ELF-1 (cell line): ENCODE measurements at regions not wholly inside any gene's neighbourhood (a gene's known extent, or its start where the extent isn't known, plus 50 kb on each side); places are given as distances from the start of the nearest gene placed in this dataset.
A peak's percentile ranks its signal among the peaks of the same experiment; 100 is the strongest.
"Not testable (repeated sequence)": the region's sequence is repeated elsewhere in the genome, so short reads cannot be mapped to it uniquely, and the experiment has no call there.

Experiments
- DNase-seq: peaks from one replicate; pipeline ENCODE4 v3.0.0-alpha.2; 2016; ENCODE audit warnings: low read depth, low spot score

DNA sequence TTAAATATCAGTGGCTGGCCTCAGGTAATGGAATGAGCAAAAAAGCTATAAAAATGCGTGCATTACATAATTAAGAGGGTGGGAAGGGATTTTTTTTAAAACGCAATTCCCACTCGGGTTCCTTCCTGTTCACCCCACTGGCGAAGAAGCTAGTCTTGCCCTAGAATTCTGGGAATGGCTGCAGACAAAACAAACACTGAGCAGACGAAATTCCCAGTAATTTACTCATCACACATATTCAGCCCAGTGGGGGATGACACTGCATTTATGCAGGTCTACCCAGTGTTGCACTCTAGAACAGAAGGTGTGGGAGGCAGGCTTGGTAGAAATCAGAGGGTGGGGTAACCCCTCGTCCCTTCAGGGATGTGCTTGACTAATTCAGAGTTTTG is 2695.0 kb upstream of the DEFB115 start:
- peak; percentile 49 for DNase-seq

DNA sequence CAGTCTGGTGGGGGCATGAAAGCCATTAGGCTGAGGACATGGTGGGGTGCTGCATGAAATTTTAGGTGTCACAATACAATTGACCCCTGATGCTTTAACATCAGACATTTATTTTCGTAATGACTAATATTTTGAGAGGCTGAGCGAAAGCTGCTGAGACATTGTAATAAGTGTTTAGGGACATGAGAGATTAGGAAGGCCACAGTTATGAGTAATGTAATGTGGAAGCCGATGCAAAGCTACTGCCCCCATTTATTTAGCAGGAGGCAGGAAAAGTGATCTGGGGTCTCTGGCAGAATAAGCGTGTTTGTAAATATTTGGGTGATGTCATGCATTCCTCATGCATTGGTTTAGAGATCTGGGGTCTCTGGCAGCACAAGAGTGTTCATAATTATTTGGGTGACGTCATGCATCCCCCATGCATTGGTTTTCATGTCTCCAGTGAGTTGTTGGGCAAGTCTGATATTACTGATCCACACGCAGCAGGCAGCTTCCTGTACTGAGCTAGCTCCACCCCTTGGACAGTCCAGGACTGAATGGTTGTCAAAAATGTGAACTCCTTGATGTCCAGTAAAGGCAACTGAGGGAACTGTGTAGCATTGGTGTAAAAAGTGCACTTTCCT is 2694.5 kb upstream of the DEFB115 start:
- DNase-seq: peak; percentile 25

DNA sequence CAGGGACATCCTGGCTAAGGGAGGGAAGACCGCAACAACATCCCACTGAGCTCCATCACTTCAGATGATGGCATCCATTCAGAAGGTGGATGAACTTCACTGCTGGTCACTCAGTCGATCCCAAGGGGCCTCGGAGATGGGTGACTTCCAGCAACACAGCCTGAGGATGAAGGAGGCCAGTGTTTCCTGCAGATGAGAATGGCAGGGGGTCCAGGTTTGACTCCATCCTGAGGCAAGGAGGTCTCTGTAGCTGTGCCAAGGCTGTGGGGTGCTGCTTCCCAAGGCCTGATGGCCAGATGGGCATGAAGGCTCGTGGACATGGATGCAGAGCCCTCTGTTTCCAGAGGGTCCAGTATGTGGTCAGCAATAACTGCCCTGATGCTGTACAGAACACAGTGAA is 2693.4 kb upstream of the DEFB115 start:
- not testable (repeated sequence) for DNase-seq

DNA sequence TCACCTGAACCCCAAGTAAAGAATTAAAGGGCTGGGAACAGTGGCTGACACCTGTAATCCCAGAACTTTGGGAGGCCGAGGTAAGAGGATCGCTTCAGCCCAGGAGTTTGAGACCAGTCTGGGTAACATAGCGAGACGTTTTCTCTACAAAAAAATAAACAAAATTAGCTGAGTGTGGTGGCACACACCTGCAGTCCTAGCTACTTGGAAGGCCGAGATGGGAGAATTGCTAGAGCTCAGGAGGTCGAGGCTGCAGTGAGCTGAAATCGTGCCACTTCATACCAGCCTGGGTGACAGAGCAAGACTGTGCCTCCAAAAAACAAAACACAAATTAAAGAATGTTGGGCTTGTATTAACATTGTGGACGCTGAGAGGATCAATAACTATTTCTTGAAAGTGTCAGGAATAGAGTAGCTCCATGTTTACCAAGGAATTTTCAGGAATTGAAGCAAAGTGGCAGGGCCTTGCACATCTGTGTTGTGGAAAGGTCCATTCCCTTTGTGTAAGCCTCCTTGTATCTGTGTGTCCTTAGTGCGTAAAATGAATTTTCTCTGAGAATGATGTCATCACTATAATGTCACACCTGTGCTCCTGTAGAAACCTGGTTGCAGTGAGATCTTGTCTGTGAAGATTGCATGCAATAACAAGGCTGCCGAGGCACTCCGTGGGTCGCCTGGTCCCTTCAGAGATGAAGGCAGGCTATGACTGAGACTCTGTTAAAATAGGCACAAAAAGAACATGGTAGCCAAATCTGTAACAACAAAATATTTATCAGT is 2692.6 kb upstream of the DEFB115 start:
- DNase-seq: not testable (repeated sequence)

DNA sequence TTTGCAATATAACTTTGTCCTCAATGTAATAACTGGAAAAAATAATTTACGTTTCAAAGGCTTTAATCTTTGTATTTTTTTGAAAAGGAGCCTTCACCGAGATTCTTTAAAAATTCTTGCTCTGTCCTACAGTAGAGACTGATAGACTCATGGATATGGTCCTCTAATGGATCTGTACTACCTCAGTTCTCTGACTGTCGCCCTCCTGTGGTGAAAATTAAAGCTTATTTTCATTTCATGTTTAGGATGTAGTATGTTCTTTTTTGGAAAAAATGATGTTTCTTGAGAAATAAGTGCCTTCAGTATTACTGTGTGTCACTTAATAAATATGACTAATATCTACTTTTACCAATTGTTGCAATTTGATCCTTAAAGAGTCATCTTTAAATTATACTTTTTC is 2681.5 kb upstream of the DEFB115 start:
- not testable (repeated sequence) for DNase-seq

DNA sequence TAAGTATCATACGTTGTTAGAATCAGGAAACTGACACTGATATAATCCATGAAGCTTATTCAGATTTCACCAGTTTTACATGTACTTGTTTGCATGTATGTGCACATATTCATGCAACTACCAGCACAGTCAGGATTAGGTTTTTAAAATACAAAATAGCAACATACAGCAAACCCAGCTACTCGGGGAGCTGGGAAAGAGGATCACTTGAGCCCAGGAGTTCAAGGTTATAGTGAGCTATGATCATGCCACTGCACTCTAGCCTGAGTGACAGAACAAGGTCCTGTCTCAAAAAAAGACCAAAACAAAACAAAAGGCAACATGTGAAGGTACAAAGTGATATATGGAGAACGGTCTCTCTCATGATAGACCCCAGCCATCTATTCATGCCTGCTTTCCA is 2665.8 kb upstream of the DEFB115 start:
- DNase-seq: not testable (repeated sequence)

DNA sequence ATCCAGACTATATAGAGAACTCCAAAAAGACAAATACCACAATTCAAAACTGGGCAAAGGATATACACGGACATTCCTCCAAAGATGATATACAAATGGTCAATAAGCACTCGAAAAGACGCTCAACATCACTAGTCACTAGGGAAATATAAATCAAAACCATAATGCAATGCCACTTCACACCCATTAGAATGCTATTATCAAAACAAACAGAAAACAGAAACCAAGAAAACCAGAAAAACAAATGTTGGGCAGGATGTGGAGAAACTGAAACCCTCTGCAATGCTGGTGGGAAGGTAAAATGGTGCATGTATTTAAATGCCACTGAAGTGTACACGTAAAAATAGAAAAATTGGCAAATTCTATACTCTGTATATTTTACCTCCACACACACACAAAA is 2664.1 kb upstream of the DEFB115 start:
- DNase-seq: not testable (repeated sequence)

DNA sequence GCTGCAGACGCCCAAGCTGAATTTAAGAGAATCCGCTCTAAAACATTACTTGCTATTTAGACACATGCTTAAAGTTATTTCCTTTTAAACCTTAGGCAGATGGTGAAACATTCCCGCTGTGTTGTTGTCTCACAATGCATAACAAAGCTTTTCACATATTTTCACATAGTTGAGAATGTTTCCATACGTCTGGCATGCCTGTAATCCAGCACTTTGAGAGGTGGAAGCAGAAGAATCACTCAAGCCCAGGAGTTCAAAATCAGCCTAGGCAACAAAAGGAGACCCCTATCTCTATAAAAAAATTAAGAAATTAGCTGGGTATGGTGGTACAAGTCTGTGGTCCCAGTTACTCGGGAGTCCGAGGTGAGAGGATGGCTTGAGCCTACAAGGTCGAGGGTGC is 2663.0 kb upstream of the DEFB115 start:
- peak; percentile 9 for DNase-seq

DNA sequence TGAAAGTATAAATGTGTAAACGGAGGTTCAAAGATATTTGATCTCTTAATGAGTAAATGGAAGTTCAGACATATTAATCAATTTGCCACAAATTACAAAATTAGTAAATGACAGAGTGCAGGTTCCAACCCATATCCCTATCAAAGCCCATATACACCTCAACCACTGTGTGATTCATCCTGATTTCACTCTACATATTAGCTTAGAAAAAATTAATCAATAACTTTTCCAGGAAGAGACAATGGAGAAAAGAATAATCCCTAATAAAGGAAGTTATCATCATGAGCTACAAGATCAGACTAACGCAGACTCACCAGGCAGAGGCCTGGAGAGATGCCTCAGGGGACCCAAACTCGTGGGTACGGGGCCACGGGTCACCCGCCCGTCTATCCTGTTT is 2655.5 kb upstream of the DEFB115 start:
- DNase-seq: not testable (repeated sequence)

DNA sequence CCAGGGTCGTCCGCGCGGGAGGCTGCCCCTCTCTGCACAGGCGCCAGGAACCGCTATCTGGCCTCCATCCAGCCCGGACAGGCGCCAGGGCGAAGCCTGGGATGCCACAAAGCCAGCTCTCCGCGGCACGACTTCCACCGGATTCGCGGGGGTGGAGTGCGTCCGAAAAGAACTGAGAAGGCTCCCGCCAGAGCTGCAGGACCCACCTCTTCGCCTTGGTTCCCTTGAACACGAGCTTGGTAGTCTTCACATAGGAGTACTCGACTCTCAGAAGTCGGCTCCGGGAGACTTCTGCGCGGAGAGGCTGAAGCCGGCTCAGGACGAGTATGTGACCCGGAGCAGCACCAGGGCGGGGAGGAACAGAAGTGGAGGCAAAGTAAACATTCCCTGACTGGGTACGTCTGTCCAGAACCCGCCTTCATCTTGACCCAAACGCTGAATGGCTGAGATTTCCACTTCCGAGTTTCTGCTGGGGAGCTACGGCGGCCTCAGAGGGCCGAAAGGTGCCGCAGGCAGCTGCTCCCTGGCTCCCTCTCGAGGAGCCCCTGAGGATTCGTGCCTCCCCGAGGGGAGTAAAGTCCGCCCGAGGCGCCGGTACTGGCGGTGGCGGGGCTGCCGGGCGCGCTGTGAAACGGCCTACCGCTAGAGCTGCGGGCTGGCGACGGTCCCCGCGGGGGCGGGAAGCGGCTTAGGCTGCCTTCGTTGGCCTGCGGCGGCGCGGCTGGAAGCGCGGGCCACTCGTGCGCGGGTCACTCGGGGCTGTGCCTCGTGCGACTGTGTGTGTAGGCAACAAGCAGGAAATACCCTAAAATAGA is 2654.9 kb upstream of the DEFB115 start:
- DNase-seq: peak; percentile 98

DNA sequence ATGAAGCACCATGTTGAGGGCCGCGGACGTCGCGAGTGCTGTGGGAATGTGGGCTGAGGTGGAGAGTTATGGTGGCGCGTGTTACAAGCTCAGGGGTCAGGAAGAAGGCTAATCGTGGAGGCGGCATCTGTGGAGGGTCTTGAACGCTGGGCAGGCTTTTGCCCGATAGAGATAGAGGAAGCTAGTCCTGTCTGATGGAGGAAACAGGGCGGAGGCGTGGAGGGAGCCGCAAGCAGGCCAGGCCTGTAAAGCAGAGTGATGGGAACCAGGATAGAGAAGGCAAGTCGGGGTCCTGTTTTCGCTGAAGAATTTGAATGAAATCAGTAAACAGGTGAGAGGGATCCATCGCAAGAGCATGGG is 2654.3 kb upstream of the DEFB115 start:
- DNase-seq: not testable (repeated sequence)

DNA sequence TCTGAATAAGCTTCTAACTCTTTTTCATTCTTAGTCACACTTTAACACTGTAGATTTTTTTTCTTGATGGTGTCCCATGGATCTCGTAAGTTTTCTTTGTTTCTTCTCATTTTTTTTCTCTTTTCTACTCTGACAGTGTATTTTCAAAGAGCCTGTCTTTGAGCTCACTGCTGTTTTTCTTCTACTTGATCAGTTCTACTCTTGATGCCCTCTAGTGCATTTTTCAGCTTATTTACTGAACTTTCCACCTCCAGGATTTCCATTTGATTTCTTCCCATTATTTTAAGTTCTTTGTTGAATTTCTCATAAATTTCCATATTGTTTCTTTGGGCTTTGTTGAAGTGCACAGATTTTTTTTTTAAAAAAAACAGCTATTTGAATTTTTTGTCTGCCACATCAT is 2641.1 kb upstream of the DEFB115 start:
- no peak for DNase-seq

DNA sequence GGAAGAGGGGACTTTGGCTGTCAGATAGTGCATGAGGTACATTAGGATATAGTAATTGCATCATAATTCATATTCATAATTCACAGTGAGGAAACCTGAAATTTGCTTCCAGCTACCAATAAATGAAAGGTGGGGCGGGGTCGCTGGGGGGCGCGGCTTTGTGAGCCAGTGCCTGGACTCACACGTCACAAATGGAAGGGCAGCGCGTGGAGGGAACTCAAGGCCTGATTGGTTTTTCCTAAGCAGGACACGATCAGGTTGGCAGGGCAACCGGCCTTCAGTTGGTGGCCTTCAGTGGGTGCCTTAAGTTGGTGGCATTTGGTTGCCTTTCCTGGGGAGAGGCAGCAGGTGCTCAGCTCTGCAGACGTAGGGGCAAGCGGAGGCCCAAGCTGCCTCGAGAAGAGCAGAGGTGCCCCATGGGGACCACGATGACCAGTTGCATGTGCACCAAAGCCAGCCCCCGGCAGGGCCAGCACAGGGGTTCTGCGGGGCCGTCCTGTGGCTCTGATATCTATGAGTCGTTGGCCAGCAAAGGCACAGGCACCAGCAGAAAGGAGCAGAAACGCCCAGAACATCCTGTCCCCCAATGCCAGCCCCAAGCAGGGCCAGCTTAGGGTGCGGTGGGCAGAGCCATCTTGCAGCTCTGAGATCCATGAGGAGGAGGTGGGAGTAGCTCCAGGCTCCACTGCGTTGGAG is 2637.4 kb upstream of the DEFB115 start:
- not testable (repeated sequence) for DNase-seq

DNA sequence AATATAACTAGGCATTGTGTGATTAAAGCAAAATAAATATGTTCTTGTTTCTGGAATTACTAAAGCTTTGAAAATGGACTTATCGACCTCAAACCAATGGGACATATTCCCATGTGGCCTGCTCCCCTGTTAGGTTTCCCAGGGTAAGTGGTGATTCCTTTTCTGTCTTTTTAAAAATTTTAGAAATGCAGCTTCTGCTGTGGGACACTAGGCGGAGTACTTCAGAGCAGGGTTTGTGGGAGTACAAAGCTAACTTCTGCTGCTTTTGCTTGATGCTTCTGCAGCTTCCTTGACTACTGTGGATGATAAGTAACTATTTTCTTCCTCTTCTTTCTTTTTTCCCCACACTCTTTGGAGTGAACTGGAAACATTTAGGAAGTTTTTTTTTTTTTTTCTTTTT is 2632.4 kb upstream of the DEFB115 start:
- not testable (repeated sequence) for DNase-seq

DNA sequence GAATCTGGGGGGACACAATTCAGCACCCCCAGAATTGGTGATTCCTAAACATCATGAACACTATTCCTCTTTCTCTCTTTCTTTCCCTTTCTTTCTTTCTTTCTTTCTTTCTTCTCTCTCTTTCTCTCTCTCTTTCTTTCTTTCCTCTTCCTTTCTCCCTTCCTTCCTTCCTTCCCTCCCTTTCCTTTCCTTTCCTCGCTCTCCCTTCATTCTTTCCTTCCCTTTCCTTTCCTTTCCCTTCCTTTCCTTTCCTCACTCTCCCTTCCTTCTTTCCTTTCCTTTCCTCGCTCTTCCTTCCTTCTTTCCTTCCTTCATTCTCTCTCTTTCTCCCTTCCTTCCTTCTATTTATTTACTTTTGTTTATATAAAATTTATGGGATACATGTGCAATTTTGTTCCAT is 2616.6 kb upstream of the DEFB115 start:
- not testable (repeated sequence) for DNase-seq
